ENCODE measurements at regions not wholly inside any gene's neighbourhood (a gene's known extent, or its start where the extent isn't known, plus 50 kb on each side); places are given as distances from the start of the nearest gene placed in this dataset.

GRCh38 chr18:1488957-1489356, 584.3 kb downstream of the ADCYAP1 start:
- TF ChIP-seq RARB (CRISPR knock-in tag; IDR thresholded peaks at IDR 0.05) (no peak), OSR1 (CRISPR knock-in tag; IDR thresholded peaks at IDR 0.05) (no peak), ISL1 (CRISPR knock-in tag; IDR thresholded peaks at IDR 0.05) (no peak), SNAI2 (CRISPR knock-in tag; IDR thresholded peaks at IDR 0.05) (no peak), ARNTL (CRISPR knock-in tag; IDR thresholded peaks at IDR 0.05; ENCODE audit: borderline replicate concordance, low read depth) (no peak), ZFP30 (CRISPR knock-in tag; IDR thresholded peaks at IDR 0.05) (no peak), ZC3H10 (CRISPR knock-in tag; IDR thresholded peaks at IDR 0.05) (no peak)
- no peak for ATAC-seq

GRCh38 chr18:1495387-1495786, 590.7 kb downstream of the ADCYAP1 start:
- ATAC-seq = no peak
- TF ChIP-seq CSDC2 (CRISPR knock-in tag; IDR thresholded peaks at IDR 0.05) = no peak
- no peak for TF ChIP-seq OSR1 (CRISPR knock-in tag; IDR thresholded peaks at IDR 0.05)
- TF ChIP-seq ZFP3 (CRISPR knock-in tag; IDR thresholded peaks at IDR 0.05) = no peak
- TF ChIP-seq ISL1 (CRISPR knock-in tag; IDR thresholded peaks at IDR 0.05) = no peak
- TF ChIP-seq CREB5 (CRISPR knock-in tag; IDR thresholded peaks at IDR 0.05; ENCODE audit: low read depth) = no peak
- no peak for TF ChIP-seq TCF4 (CRISPR knock-in tag; IDR thresholded peaks at IDR 0.05; ENCODE audit: borderline replicate concordance)
- TF ChIP-seq ZFP30 (CRISPR knock-in tag; IDR thresholded peaks at IDR 0.05) = no peak
- TF ChIP-seq GLIS3 (CRISPR knock-in tag; IDR thresholded peaks at IDR 0.05) = no peak
- no peak for TF ChIP-seq POU6F1 (CRISPR knock-in tag; IDR thresholded peaks at IDR 0.05; ENCODE audit: borderline replicate concordance, low read depth)
- TF ChIP-seq ZNF8 (CRISPR knock-in tag; IDR thresholded peaks at IDR 0.05) = no peak

- no peak for ATAC-seq
These were observed 591.4 kb downstream of the ADCYAP1 start for GRCh38 chr18:1496096-1496495.

More at GRCh38 chr18:1496096-1496495, 591.4 kb downstream of the ADCYAP1 start:
- TF ChIP-seq CREB5 (CRISPR knock-in tag; IDR thresholded peaks at IDR 0.05; ENCODE audit: low read depth) = no peak
- no peak for TF ChIP-seq TCF4 (CRISPR knock-in tag; IDR thresholded peaks at IDR 0.05; ENCODE audit: borderline replicate concordance)
- TF ChIP-seq ESRRG (CRISPR knock-in tag; IDR thresholded peaks at IDR 0.05) = no peak
- no peak for TF ChIP-seq PPARA (CRISPR knock-in tag; IDR thresholded peaks at IDR 0.05; ENCODE audit: borderline replicate concordance)
- TF ChIP-seq RARB (CRISPR knock-in tag; IDR thresholded peaks at IDR 0.05) = no peak
- TF ChIP-seq ZNF70 (CRISPR knock-in tag; IDR thresholded peaks at IDR 0.05) = no peak
- no peak for TF ChIP-seq CSRNP3 (CRISPR knock-in tag; IDR thresholded peaks at IDR 0.05)
- TF ChIP-seq POU6F1 (CRISPR knock-in tag; IDR thresholded peaks at IDR 0.05; ENCODE audit: borderline replicate concordance, low read depth) = no peak
- no peak for TF ChIP-seq ZFP3 (CRISPR knock-in tag; IDR thresholded peaks at IDR 0.05)
- TF ChIP-seq TSHZ2 (CRISPR knock-in tag; IDR thresholded peaks at IDR 0.05) = no peak

Measured in SK-N-SH treated with all-trans-retinoic acid at 6 μM for 48 hours (cell line).